HEK293 (cell line): ENCODE measurements at regions not wholly inside any gene's neighbourhood (a gene's known extent, or its start where the extent isn't known, plus 50 kb on each side); places are given as distances from the start of the nearest gene placed in this dataset.
"Not testable (repeated sequence)": the region's sequence is repeated elsewhere in the genome, so short reads cannot be mapped to it uniquely, and the experiment has no call there.

ENCODE experiments used
- ZFP69B ChIP-seq: fragments of 450-650 bp; formaldehyde crosslinking; IDR thresholded peaks from 2 replicates; pipeline ENCODE4 v1.5.1; 2016; ENCODE audit warnings: missing biosample characterization, missing genetic modification characterization
- ZNF202 ChIP-seq: fragments of 450-650 bp; formaldehyde crosslinking; IDR thresholded peaks from 2 replicates; pipeline ENCODE4 v1.5.1; 2016; ENCODE audit warnings: missing biosample characterization, missing genetic modification characterization, borderline replicate concordance

GRCh38 chr9:41321277-41321676 lies 132.2 kb upstream of the ZNG1F start:
- TF ChIP-seq ZFP69B; ZNF202 (tag by site-specific recombination): not testable (repeated sequence)
